ENCODE measurements at regions not wholly inside any gene's neighbourhood (a gene's known extent, or its start where the extent isn't known, plus 50 kb on each side); places are given as distances from the start of the nearest gene placed in this dataset.
"Not testable (repeated sequence)": the region's sequence is repeated elsewhere in the genome, so short reads cannot be mapped to it uniquely, and the experiment has no call there.

- Histone ChIP-seq H3K4me3 (no peak overlapping the region), H3K27ac (no peak overlapping the region), H3K4me1 (no peaks in the 10 kb centered on the region), H3K9me3 (no peaks in the 10 kb centered on the region), H3K36me3 (no peaks in the 10 kb centered on the region), H3K27me3 (no peaks in the 10 kb centered on the region)
- TF ChIP-seq POLR2A (IDR thresholded peaks at IDR 0.05) = no peak
- TF ChIP-seq, protein P1, sequence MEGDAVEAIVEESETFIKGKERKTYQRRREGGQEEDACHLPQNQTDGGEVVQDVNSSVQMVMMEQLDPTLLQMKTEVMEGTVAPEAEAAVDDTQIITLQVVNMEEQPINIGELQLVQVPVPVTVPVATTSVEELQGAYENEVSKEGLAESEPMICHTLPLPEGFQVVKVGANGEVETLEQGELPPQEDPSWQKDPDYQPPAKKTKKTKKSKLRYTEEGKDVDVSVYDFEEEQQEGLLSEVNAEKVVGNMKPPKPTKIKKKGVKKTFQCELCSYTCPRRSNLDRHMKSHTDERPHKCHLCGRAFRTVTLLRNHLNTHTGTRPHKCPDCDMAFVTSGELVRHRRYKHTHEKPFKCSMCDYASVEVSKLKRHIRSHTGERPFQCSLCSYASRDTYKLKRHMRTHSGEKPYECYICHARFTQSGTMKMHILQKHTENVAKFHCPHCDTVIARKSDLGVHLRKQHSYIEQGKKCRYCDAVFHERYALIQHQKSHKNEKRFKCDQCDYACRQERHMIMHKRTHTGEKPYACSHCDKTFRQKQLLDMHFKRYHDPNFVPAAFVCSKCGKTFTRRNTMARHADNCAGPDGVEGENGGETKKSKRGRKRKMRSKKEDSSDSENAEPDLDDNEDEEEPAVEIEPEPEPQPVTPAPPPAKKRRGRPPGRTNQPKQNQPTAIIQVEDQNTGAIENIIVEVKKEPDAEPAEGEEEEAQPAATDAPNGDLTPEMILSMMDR (IDR thresholded peaks at IDR 0.05) = no peak
- ATAC-seq = no peak
- no peak for DNase-seq
- 81 to 88% (median 85%) methylated on average over 3 of the region's 3 CpGs for WGBS, 4 donors
- intact Hi-C loops (cut with DNase I) = no loop called here
Measured at GRCh38 chr5:106796081-106796480, 874.7 kb downstream of the EFNA5 start.

GRCh38 chr5:106784846-106785245 lies 885.9 kb downstream of the EFNA5 start:
- H3K27me3 ChIP-seq = no peaks in the 10 kb centered on the region
- intact Hi-C loops (cut with DNase I) = no loop called here
- no peak overlapping the region for H3K27ac ChIP-seq
- 91 to 98% (median 96%) methylated on average over 1 of the region's 1 CpG for WGBS, 4 donors
- no peaks in the 10 kb centered on the region for H3K4me1 ChIP-seq
- no peaks in the 10 kb centered on the region for H3K36me3 ChIP-seq
- TF ChIP-seq, protein P1 (IDR thresholded peaks at IDR 0.05) = no peak
- no peak for TF ChIP-seq POLR2A (IDR thresholded peaks at IDR 0.05)
- H3K9me3 ChIP-seq = peaks cover 0 to 13% (median 0%) of the 10 kb centered on the region in 12 donors
- DNase-seq (no peak), ATAC-seq (no peak)
- no peak overlapping the region for H3K4me3 ChIP-seq

GRCh38 chr5:106780355-106780754 lies 890.4 kb downstream of the EFNA5 start:
- Histone ChIP-seq H3K4me1 (no peaks in the 10 kb centered on the region), H3K36me3 (no peaks in the 10 kb centered on the region), H3K27me3 (no peaks in the 10 kb centered on the region), H3K9me3 (peaks cover 0 to 13% (median 0%) of the 10 kb centered on the region in 12 donors), H3K4me3 (no peak overlapping the region), H3K27ac (no peak overlapping the region)
- TF ChIP-seq, protein P1 (IDR thresholded peaks at IDR 0.05) = no peak
- TF ChIP-seq POLR2A (IDR thresholded peaks at IDR 0.05) = no peak
- ATAC-seq (no peak), DNase-seq (no peak)
- intact Hi-C loops (cut with DNase I) = no loop called here
- WGBS, 4 donors = 78 to 90% (median 86%) methylated on average over 2 of the region's 2 CpGs

DNA sequence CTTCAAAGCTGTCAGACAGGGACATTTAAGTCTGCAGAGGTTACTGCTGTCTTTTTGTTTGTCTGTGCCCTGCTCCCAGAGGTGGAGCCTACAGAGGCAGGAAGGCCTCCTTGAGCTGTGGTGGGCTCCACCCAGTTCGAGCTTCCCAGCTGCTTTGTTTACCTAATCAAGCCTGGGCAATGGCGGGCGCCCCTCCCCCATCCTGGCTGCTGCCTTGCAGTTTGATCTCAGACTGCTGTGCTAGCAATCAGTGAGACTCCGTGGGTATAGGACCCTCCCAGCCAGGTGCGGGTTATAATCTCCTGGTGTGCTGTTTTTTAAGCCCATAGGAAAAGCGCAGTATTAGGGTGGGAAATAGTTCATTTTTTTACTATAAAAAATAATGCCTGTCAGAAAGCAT lies 894.2 kb downstream of the EFNA5 start:
- DNase-seq; H3K4me3 ChIP-seq; H3K4me1 ChIP-seq; ATAC-seq; H3K9me3 ChIP-seq; H3K36me3 ChIP-seq; intact Hi-C loops (cut with DNase I); H3K27me3 ChIP-seq; H3K27ac ChIP-seq: not testable (repeated sequence)
- WGBS, 4 donors = 77 to 83% (median 81%) methylated on average over 5 to 6 of the region's 6 CpGs

GRCh38 chr5:106768392-106768791 lies 902.3 kb downstream of the EFNA5 start:
- Histone ChIP-seq H3K27ac (no peak overlapping the region), H3K27me3 (no peaks in the 10 kb centered on the region), H3K9me3 (no peaks in the 10 kb centered on the region), H3K4me3 (no peak overlapping the region), H3K36me3 (no peaks in the 10 kb centered on the region), H3K4me1 (no peaks in the 10 kb centered on the region)
- ATAC-seq (no peak), DNase-seq (no peak)
- no peak for TF ChIP-seq POLR2A (IDR thresholded peaks at IDR 0.05)
- TF ChIP-seq, protein P1 (IDR thresholded peaks at IDR 0.05) = no peak
- WGBS, 4 donors = 81 to 87% (median 86%) methylated on average over 4 of the region's 4 CpGs
- intact Hi-C loops (cut with DNase I) = no loop called here
